Nephron progenitor cell (in vitro differentiated cells): ENCODE measurements at regions not wholly inside any gene's neighbourhood (a gene's known extent, or its start where the extent isn't known, plus 50 kb on each side); places are given as distances from the start of the nearest gene placed in this dataset.

Experiments
- DNase-seq: peaks from one replicate; pipeline ENCODE4 v3.0.0; 2021
- H3K27ac Mint-ChIP-seq: 2 replicates; pipeline ENCODE4 v1.8.0; 2021; ENCODE audit warnings: mild to moderate bottlenecking, moderate library complexity, mixed read lengths
- H3K27me3 Mint-ChIP-seq: 2 replicates; pipeline ENCODE4 v1.8.0; 2021; ENCODE audit warnings: mild to moderate bottlenecking, low read depth, mixed read lengths; ENCODE audit not compliant: poor library complexity
- H3K36me3 Mint-ChIP-seq: 2 replicates; pipeline ENCODE4 v1.8.0; 2021; ENCODE audit warnings: low read depth, mixed read lengths
- H3K4me1 Mint-ChIP-seq: 2 replicates; pipeline ENCODE4 v1.8.0; 2021; ENCODE audit warnings: mixed read lengths
- H3K4me3 Mint-ChIP-seq: 2 replicates; pipeline ENCODE4 v1.8.0; 2021; ENCODE audit warnings: mild to moderate bottlenecking, moderate library complexity, mixed read lengths
- H3K9me3 Mint-ChIP-seq: 2 replicates; pipeline ENCODE4 v1.8.0; 2021; ENCODE audit warnings: mild to moderate bottlenecking, moderate library complexity, mixed read lengths
- TF ChIP-seq, protein P1 (sequence below): fragments of 200-600 bp; sonication (generic); IDR thresholded peaks from 2 replicates; pipeline ENCODE4 v1.5.0; 2021; ENCODE audit warnings: antibody characterized with exemption

DNA sequence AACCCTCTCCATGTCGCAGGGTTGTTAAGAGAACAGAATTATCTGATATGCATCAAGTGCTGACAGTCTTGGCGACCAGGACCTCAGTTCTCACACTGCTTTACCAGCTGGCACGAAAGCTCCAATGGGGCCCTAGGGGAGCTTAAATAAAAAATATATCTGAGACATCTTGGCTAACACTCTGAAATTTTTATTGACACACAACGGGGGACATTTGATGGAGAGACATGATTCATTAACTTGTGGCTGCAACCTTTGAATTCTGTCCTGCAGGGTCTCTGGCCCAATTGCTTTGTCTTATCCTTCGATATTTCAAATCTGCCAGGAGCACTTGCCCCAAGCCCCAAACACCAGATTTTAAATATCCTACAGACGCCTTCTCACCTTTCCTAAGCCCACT lies 567.0 kb downstream of the AJAP1 start:
- no peaks in the 10 kb centered on the region for H3K36me3 Mint-ChIP-seq
- TF ChIP-seq, protein P1, sequence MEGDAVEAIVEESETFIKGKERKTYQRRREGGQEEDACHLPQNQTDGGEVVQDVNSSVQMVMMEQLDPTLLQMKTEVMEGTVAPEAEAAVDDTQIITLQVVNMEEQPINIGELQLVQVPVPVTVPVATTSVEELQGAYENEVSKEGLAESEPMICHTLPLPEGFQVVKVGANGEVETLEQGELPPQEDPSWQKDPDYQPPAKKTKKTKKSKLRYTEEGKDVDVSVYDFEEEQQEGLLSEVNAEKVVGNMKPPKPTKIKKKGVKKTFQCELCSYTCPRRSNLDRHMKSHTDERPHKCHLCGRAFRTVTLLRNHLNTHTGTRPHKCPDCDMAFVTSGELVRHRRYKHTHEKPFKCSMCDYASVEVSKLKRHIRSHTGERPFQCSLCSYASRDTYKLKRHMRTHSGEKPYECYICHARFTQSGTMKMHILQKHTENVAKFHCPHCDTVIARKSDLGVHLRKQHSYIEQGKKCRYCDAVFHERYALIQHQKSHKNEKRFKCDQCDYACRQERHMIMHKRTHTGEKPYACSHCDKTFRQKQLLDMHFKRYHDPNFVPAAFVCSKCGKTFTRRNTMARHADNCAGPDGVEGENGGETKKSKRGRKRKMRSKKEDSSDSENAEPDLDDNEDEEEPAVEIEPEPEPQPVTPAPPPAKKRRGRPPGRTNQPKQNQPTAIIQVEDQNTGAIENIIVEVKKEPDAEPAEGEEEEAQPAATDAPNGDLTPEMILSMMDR, result no peak
- H3K4me1 Mint-ChIP-seq, result peaks cover 4% of the 10 kb centered on the region
- DNase-seq, result no peak
- no peak overlapping the region for H3K4me3 Mint-ChIP-seq
- peaks cover 49% of the 10 kb centered on the region for H3K27me3 Mint-ChIP-seq
- no peaks in the 10 kb centered on the region for H3K9me3 Mint-ChIP-seq
- H3K27ac Mint-ChIP-seq, result no peak overlapping the region

DNA sequence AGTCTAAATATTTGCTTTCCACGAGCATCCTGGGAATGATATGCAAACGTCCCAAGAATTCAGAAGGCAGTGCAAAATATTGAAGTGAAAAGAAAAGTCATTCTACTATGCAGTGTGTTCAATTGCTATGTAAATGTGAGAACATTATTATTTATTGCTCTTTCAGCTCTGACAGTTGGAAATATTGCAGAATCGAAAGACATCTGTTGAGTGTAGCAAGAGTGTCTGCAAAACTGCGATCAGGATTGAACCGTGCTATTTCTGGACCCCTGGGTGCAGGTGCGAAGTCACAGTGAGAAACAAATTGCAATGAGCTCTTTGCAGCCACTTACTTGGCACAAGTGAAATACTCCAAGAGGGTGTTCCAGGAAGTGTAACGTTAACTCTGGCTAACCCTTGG lies 566.4 kb downstream of the AJAP1 start:
- H3K4me1 Mint-ChIP-seq, result peaks cover 1% of the 10 kb centered on the region
- no peak overlapping the region for H3K4me3 Mint-ChIP-seq
- H3K9me3 Mint-ChIP-seq, result no peaks in the 10 kb centered on the region
- H3K36me3 Mint-ChIP-seq, result no peaks in the 10 kb centered on the region
- no peak for DNase-seq
- TF ChIP-seq, protein P1, result no peak
- no peak overlapping the region for H3K27ac Mint-ChIP-seq
- peaks cover 44% of the 10 kb centered on the region for H3K27me3 Mint-ChIP-seq

- no peaks in the 10 kb centered on the region for H3K4me1 Mint-ChIP-seq
- no peaks in the 10 kb centered on the region for H3K36me3 Mint-ChIP-seq
- H3K27ac Mint-ChIP-seq, result no peak overlapping the region
- no peak for DNase-seq
- peaks cover 44% of the 10 kb centered on the region for H3K27me3 Mint-ChIP-seq
- H3K9me3 Mint-ChIP-seq, result no peaks in the 10 kb centered on the region
- TF ChIP-seq, protein P1, result no peak
- no peak overlapping the region for H3K4me3 Mint-ChIP-seq
Observed at GRCh38 chr1:5220421-5220820, 566.0 kb downstream of the AJAP1 start.

GRCh38 chr1:5200006-5200405 lies 545.6 kb downstream of the AJAP1 start:
- TF ChIP-seq, protein P1, result no peak
- Mint-ChIP-seq H3K36me3 (no peaks in the 10 kb centered on the region), H3K27me3 (peaks cover 19% of the 10 kb centered on the region), H3K4me1 (no peaks in the 10 kb centered on the region), H3K9me3 (no peaks in the 10 kb centered on the region), H3K27ac (no peak overlapping the region), H3K4me3 (no peak overlapping the region)
- DNase-seq, result no peak

DNA sequence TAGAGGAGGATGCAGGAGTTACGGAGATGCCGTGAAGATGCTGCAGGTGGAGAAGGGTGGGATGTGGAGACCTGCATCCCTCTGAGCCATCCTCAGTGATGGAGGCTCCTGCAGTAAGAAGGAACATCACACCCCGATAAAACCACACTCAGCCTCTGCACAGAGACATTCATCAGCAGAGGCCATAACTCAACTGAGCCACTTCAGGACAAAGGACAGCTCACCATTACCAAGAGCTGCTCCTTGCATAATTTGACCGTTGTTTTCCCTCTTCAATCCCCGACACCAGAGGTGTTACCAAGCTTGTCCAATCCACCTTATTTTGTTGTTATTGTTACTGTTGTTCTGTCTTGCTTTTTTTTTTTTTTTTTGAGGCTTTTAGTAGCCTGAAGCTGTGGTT lies 543.9 kb downstream of the AJAP1 start:
- no peaks in the 10 kb centered on the region for H3K9me3 Mint-ChIP-seq
- TF ChIP-seq, protein P1, result no peak
- no peaks in the 10 kb centered on the region for H3K36me3 Mint-ChIP-seq
- peak; percentile 10 for DNase-seq
- H3K4me3 Mint-ChIP-seq, result no peak overlapping the region
- no peak overlapping the region for H3K27ac Mint-ChIP-seq
- no peaks in the 10 kb centered on the region for H3K4me1 Mint-ChIP-seq
- peaks cover 19% of the 10 kb centered on the region for H3K27me3 Mint-ChIP-seq

DNA sequence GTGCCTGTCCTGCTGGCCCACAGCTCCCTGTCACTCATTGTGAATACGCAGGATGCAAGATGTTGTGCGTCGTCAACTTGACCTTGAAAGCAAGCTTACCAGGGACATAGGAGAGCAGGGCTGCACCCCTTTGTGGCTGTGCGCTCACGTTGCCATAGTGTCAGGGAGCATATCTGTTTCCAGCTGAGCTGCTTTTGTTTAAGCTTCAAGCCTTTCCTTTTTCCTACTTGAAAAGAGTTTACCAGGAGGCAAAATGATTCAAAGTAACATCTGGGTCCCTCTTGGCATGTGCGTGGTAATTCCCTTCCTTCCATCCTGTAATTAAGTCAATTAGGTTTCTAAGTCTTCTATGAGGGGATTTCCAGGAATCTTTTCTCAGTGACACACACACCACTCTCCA lies 537.1 kb downstream of the AJAP1 start:
- Mint-ChIP-seq H3K27me3 (peaks cover 4% of the 10 kb centered on the region), H3K4me3 (no peak overlapping the region), H3K27ac (no peak overlapping the region), H3K36me3 (no peaks in the 10 kb centered on the region), H3K9me3 (no peaks in the 10 kb centered on the region), H3K4me1 (no peaks in the 10 kb centered on the region)
- no peak for DNase-seq
- TF ChIP-seq, protein P1, result no peak
